ENCODE measurements at regions not wholly inside any gene's neighbourhood (a gene's known extent, or its start where the extent isn't known, plus 50 kb on each side); places are given as distances from the start of the nearest gene placed in this dataset.

DNA sequence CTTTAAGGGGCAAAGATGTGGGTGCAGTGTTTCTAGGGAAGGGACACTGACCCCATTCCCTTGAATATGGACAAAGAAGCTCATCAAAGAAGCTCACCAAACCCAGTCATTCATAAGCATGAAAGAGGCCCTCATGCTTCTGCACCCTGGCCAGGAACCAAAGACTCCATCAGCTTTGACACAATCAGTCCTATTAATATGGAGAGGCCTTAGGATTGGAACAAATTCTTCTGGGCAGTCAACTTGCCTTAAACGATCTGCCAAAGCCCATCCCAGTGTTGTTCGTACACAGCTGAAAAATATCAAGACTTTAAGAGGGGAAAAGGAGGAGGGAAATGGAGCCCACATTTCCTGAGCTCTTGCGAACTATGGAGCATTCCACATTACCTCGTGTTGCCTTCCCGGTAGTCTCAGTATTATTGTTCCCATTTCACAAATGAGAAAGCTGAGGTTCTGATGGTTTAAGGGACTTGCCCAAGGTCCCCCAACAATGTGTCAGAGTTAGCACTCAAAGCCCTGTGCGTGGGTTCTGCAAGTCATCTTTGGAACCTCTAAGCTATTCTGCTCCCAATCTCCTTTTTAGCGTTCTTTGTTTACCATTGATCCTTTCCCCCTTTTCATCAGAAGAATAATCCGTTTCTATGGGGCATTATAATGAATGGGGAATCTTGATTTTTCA, 161.9 kb downstream of the ZBTB18 start:
- no peak for DNase-seq (ENCODE audit: low spot score)
- Mint-ChIP-seq H3K27me3 (ENCODE audit: low read depth) (no peaks in the 10 kb centered on the region; the same call in 1 of the 2 replicates), H3K27ac (no peak overlapping the region), H3K4me1 (peaks cover 14% of the 10 kb centered on the region), H3K36me3 (peaks cover 12% of the 10 kb centered on the region), H3K9me3 (peaks cover 13% of the 10 kb centered on the region), H3K4me3 (no peak overlapping the region)
- TF ChIP-seq PRRX2 (CRISPR knock-in tag; IDR thresholded peaks at IDR 0.05) (no peak), CBFB (CRISPR knock-in tag; IDR thresholded peaks at IDR 0.05; ENCODE audit: low read depth) (no peak), SMAD4 (CRISPR knock-in tag; IDR thresholded peaks at IDR 0.05) (no peak), ZNF219 (CRISPR knock-in tag; IDR thresholded peaks at IDR 0.05; ENCODE audit: borderline replicate concordance) (no peak), ZNF263 (CRISPR knock-in tag; IDR thresholded peaks at IDR 0.05; ENCODE audit: low read depth) (no peak), NFATC4 (CRISPR knock-in tag; IDR thresholded peaks at IDR 0.05) (no peak)
- TF ChIP-seq, protein P1, sequence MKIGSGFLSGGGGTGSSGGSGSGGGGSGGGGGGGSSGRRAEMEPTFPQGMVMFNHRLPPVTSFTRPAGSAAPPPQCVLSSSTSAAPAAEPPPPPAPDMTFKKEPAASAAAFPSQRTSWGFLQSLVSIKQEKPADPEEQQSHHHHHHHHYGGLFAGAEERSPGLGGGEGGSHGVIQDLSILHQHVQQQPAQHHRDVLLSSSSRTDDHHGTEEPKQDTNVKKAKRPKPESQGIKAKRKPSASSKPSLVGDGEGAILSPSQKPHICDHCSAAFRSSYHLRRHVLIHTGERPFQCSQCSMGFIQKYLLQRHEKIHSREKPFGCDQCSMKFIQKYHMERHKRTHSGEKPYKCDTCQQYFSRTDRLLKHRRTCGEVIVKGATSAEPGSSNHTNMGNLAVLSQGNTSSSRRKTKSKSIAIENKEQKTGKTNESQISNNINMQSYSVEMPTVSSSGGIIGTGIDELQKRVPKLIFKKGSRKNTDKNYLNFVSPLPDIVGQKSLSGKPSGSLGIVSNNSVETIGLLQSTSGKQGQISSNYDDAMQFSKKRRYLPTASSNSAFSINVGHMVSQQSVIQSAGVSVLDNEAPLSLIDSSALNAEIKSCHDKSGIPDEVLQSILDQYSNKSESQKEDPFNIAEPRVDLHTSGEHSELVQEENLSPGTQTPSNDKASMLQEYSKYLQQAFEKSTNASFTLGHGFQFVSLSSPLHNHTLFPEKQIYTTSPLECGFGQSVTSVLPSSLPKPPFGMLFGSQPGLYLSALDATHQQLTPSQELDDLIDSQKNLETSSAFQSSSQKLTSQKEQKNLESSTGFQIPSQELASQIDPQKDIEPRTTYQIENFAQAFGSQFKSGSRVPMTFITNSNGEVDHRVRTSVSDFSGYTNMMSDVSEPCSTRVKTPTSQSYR (CRISPR knock-in tag; IDR thresholded peaks at IDR 0.05), result no peak
- TF ChIP-seq, protein P2, sequence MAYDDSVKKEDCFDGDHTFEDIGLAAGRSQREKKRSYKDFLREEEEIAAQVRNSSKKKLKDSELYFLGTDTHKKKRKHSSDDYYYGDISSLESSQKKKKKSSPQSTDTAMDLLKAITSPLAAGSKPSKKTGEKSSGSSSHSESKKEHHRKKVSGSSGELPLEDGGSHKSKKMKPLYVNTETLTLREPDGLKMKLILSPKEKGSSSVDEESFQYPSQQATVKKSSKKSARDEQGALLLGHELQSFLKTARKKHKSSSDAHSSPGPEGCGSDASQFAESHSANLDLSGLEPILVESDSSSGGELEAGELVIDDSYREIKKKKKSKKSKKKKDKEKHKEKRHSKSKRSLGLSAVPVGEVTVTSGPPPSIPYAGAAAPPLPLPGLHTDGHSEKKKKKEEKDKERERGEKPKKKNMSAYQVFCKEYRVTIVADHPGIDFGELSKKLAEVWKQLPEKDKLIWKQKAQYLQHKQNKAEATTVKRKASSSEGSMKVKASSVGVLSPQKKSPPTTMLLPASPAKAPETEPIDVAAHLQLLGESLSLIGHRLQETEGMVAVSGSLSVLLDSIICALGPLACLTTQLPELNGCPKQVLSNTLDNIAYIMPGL (CRISPR knock-in tag; IDR thresholded peaks at IDR 0.05), result no peak
- TF ChIP-seq, protein P3, sequence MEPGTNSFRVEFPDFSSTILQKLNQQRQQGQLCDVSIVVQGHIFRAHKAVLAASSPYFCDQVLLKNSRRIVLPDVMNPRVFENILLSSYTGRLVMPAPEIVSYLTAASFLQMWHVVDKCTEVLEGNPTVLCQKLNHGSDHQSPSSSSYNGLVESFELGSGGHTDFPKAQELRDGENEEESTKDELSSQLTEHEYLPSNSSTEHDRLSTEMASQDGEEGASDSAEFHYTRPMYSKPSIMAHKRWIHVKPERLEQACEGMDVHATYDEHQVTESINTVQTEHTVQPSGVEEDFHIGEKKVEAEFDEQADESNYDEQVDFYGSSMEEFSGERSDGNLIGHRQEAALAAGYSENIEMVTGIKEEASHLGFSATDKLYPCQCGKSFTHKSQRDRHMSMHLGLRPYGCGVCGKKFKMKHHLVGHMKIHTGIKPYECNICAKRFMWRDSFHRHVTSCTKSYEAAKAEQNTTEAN (CRISPR knock-in tag; IDR thresholded peaks at IDR 0.05), result no peak
- TF ChIP-seq, protein P4, sequence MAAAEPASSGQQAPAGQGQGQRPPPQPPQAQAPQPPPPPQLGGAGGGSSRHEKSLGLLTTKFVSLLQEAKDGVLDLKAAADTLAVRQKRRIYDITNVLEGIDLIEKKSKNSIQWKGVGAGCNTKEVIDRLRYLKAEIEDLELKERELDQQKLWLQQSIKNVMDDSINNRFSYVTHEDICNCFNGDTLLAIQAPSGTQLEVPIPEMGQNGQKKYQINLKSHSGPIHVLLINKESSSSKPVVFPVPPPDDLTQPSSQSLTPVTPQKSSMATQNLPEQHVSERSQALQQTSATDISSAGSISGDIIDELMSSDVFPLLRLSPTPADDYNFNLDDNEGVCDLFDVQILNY (CRISPR knock-in tag; IDR thresholded peaks at IDR 0.05), result no peak
- TF ChIP-seq, protein P5, sequence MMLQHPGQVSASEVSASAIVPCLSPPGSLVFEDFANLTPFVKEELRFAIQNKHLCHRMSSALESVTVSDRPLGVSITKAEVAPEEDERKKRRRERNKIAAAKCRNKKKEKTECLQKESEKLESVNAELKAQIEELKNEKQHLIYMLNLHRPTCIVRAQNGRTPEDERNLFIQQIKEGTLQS (CRISPR knock-in tag; conservative IDR thresholded peaks at IDR 0.05), result no peak
- TF ChIP-seq, protein P6, sequence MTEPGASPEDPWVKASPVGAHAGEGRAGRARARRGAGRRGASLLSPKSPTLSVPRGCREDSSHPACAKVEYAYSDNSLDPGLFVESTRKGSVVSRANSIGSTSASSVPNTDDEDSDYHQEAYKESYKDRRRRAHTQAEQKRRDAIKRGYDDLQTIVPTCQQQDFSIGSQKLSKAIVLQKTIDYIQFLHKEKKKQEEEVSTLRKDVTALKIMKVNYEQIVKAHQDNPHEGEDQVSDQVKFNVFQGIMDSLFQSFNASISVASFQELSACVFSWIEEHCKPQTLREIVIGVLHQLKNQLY (CRISPR knock-in tag; IDR thresholded peaks at IDR 0.05), result no peak
- TF ChIP-seq, protein P7, sequence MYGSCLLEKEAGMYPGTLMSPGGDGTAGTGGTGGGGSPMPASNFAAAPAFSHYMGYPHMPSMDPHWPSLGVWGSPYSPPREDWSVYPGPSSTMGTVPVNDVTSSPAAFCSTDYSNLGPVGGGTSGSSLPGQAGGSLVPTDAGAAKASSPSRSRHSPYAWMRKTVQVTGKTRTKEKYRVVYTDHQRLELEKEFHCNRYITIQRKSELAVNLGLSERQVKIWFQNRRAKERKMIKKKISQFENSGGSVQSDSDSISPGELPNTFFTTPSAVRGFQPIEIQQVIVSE (CRISPR knock-in tag; IDR thresholded peaks at IDR 0.05; ENCODE audit: borderline replicate concordance), result no peak
- TF ChIP-seq, protein P8, sequence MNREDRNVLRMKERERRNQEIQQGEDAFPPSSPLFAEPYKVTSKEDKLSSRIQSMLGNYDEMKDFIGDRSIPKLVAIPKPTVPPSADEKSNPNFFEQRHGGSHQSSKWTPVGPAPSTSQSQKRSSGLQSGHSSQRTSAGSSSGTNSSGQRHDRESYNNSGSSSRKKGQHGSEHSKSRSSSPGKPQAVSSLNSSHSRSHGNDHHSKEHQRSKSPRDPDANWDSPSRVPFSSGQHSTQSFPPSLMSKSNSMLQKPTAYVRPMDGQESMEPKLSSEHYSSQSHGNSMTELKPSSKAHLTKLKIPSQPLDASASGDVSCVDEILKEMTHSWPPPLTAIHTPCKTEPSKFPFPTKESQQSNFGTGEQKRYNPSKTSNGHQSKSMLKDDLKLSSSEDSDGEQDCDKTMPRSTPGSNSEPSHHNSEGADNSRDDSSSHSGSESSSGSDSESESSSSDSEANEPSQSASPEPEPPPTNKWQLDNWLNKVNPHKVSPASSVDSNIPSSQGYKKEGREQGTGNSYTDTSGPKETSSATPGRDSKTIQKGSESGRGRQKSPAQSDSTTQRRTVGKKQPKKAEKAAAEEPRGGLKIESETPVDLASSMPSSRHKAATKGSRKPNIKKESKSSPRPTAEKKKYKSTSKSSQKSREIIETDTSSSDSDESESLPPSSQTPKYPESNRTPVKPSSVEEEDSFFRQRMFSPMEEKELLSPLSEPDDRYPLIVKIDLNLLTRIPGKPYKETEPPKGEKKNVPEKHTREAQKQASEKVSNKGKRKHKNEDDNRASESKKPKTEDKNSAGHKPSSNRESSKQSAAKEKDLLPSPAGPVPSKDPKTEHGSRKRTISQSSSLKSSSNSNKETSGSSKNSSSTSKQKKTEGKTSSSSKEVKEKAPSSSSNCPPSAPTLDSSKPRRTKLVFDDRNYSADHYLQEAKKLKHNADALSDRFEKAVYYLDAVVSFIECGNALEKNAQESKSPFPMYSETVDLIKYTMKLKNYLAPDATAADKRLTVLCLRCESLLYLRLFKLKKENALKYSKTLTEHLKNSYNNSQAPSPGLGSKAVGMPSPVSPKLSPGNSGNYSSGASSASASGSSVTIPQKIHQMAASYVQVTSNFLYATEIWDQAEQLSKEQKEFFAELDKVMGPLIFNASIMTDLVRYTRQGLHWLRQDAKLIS (CRISPR knock-in tag; IDR thresholded peaks at IDR 0.05; ENCODE audit: borderline replicate concordance), result no peak
- no peak for ATAC-seq
- CTCF ChIA-PET, result interaction anchor here (1.2 kb wide), 1 partner anchor 87 kb away, joined by 3 read pairs; no protein-coding TSS in a partner anchor
- POLR2A ChIA-PET, result no interaction called here
